ENCODE measurements at regions not wholly inside any gene's neighbourhood (a gene's known extent, or its start where the extent isn't known, plus 50 kb on each side); places are given as distances from the start of the nearest gene placed in this dataset.

DNA sequence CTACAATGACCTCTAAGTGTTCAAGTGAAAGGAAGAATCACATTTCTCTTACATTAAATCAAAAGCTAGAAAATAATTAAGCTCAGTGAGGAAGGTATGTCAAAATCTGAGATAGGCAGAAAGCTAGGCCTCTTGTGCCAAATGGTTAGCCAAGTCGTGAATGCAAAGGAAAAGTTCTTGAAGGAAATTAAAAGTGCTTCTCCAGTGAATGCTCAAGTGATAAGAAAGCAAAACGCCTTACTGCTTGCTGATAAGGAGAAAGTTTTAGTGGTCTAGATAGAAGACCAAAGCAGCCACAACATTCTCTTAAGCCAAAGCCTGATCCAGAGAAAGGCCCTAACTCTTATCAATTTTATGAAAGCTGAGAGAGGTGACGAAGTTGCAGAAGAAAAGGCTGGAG, 932.3 kb upstream of the ACVR2A start:
- TF ChIP-seq CSDC2 (CRISPR knock-in tag; IDR thresholded peaks at IDR 0.05) = no peak
- TF ChIP-seq ZNF565 (CRISPR knock-in tag; conservative IDR thresholded peaks at IDR 0.05; ENCODE audit: low read depth) = no peak
- TF ChIP-seq, protein P1, sequence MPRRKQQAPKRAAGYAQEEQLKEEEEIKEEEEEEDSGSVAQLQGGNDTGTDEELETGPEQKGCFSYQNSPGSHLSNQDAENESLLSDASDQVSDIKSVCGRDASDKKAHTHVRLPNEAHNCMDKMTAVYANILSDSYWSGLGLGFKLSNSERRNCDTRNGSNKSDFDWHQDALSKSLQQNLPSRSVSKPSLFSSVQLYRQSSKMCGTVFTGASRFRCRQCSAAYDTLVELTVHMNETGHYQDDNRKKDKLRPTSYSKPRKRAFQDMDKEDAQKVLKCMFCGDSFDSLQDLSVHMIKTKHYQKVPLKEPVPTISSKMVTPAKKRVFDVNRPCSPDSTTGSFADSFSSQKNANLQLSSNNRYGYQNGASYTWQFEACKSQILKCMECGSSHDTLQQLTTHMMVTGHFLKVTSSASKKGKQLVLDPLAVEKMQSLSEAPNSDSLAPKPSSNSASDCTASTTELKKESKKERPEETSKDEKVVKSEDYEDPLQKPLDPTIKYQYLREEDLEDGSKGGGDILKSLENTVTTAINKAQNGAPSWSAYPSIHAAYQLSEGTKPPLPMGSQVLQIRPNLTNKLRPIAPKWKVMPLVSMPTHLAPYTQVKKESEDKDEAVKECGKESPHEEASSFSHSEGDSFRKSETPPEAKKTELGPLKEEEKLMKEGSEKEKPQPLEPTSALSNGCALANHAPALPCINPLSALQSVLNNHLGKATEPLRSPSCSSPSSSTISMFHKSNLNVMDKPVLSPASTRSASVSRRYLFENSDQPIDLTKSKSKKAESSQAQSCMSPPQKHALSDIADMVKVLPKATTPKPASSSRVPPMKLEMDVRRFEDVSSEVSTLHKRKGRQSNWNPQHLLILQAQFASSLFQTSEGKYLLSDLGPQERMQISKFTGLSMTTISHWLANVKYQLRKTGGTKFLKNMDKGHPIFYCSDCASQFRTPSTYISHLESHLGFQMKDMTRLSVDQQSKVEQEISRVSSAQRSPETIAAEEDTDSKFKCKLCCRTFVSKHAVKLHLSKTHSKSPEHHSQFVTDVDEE (CRISPR knock-in tag; IDR thresholded peaks at IDR 0.05) = no peak
- no peak for TF ChIP-seq ZFP30 (CRISPR knock-in tag; IDR thresholded peaks at IDR 0.05)
- ATAC-seq = no peak

DNA sequence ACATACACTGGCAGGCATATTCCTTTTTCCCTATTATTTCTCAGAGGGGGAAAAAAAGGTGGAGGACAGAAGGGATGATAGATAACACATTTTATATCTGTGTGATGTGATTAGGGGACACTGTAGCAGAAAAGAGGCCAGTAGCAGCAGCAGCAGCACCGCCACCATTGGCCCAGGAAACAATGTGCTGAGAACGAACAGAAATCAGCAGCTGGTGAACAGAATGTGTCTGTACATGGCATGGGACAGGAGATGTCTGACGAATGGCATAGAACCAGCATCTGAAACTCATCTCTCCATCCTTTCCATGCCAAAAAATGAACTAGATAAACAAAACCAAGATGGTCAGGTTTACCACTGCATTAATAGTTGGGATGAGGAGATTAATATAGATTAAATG, 936.1 kb upstream of the ACVR2A start:
- TF ChIP-seq, protein P1 (CRISPR knock-in tag; IDR thresholded peaks at IDR 0.05) = no peak
- no peak for TF ChIP-seq CSDC2 (CRISPR knock-in tag; IDR thresholded peaks at IDR 0.05)
- TF ChIP-seq GLIS3 (CRISPR knock-in tag; IDR thresholded peaks at IDR 0.05) = no peak
- TF ChIP-seq TCF4 (CRISPR knock-in tag; IDR thresholded peaks at IDR 0.05; ENCODE audit: borderline replicate concordance) = no peak
- TF ChIP-seq, protein P2, sequence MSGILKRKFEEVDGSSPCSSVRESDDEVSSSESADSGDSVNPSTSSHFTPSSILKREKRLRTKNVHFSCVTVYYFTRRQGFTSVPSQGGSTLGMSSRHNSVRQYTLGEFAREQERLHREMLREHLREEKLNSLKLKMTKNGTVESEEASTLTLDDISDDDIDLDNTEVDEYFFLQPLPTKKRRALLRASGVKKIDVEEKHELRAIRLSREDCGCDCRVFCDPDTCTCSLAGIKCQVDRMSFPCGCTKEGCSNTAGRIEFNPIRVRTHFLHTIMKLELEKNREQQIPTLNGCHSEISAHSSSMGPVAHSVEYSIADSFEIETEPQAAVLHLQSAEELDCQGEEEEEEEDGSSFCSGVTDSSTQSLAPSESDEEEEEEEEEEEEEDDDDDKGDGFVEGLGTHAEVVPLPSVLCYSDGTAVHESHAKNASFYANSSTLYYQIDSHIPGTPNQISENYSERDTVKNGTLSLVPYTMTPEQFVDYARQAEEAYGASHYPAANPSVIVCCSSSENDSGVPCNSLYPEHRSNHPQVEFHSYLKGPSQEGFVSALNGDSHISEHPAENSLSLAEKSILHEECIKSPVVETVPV (CRISPR knock-in tag; IDR thresholded peaks at IDR 0.05) = no peak
- no peak for ATAC-seq

DNA sequence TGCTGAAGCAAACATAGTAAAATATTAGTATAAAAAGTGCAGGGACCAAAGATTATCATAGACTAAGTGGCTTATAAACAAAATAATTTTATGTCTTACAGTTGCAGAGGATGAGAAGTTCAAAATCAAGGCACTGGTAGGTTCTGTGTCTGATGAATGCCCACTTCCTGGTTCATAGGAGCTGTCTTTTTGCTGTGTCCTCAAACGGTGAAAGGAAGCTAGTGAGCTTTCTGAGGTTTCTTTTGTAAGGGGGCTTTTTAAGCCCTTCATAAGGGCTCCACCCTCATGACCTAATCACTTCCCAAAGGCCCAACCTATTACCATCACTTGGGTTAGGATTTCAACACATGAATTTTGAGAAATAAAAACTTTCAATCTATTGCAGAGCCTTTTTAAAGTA, 946.7 kb upstream of the ACVR2A start:
- TF ChIP-seq, protein P2 (CRISPR knock-in tag; IDR thresholded peaks at IDR 0.05) = no peak
- no peak for TF ChIP-seq ZNF70 (CRISPR knock-in tag; IDR thresholded peaks at IDR 0.05)
- TF ChIP-seq ZNF565 (CRISPR knock-in tag; conservative IDR thresholded peaks at IDR 0.05; ENCODE audit: low read depth) = no peak
- TF ChIP-seq, protein P3, sequence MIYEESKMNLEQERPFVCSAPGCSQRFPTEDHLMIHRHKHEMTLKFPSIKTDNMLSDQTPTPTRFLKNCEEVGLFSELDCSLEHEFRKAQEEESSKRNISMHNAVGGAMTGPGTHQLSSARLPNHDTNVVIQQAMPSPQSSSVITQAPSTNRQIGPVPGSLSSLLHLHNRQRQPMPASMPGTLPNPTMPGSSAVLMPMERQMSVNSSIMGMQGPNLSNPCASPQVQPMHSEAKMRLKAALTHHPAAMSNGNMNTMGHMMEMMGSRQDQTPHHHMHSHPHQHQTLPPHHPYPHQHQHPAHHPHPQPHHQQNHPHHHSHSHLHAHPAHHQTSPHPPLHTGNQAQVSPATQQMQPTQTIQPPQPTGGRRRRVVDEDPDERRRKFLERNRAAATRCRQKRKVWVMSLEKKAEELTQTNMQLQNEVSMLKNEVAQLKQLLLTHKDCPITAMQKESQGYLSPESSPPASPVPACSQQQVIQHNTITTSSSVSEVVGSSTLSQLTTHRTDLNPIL (CRISPR knock-in tag; IDR thresholded peaks at IDR 0.05; ENCODE audit: low read depth) = no peak
- TF ChIP-seq PPARA (CRISPR knock-in tag; IDR thresholded peaks at IDR 0.05; ENCODE audit: borderline replicate concordance) = no peak
- TF ChIP-seq ZNF8 (CRISPR knock-in tag; IDR thresholded peaks at IDR 0.05) = no peak
- TF ChIP-seq, protein P4, sequence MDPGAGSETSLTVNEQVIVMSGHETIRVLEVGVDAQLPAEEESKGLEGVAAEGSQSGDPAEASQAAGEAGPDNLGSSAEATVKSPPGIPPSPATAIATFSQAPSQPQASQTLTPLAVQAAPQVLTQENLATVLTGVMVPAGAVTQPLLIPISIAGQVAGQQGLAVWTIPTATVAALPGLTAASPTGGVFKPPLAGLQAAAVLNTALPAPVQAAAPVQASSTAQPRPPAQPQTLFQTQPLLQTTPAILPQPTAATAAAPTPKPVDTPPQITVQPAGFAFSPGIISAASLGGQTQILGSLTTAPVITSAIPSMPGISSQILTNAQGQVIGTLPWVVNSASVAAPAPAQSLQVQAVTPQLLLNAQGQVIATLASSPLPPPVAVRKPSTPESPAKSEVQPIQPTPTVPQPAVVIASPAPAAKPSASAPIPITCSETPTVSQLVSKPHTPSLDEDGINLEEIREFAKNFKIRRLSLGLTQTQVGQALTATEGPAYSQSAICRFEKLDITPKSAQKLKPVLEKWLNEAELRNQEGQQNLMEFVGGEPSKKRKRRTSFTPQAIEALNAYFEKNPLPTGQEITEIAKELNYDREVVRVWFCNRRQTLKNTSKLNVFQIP (CRISPR knock-in tag; IDR thresholded peaks at IDR 0.05; ENCODE audit: borderline replicate concordance, low read depth) = no peak
- no peak for TF ChIP-seq ZFP3 (CRISPR knock-in tag; IDR thresholded peaks at IDR 0.05)
- no peak for TF ChIP-seq ARNTL (CRISPR knock-in tag; IDR thresholded peaks at IDR 0.05; ENCODE audit: borderline replicate concordance, low read depth)
- TF ChIP-seq ESRRG (CRISPR knock-in tag; IDR thresholded peaks at IDR 0.05) = no peak
- no peak for TF ChIP-seq ZFP30 (CRISPR knock-in tag; IDR thresholded peaks at IDR 0.05)
- no peak for TF ChIP-seq BACH2 (CRISPR knock-in tag; IDR thresholded peaks at IDR 0.05; ENCODE audit: borderline replicate concordance)
- TF ChIP-seq ZC3H10 (CRISPR knock-in tag; IDR thresholded peaks at IDR 0.05) = no peak
- TF ChIP-seq, protein P1 (CRISPR knock-in tag; IDR thresholded peaks at IDR 0.05) = no peak
- no peak for TF ChIP-seq CSDC2 (CRISPR knock-in tag; IDR thresholded peaks at IDR 0.05)
- no peak for TF ChIP-seq SNAI2 (CRISPR knock-in tag; IDR thresholded peaks at IDR 0.05)
- no peak for TF ChIP-seq TOX (CRISPR knock-in tag; IDR thresholded peaks at IDR 0.05; ENCODE audit: borderline replicate concordance)
- TF ChIP-seq ISL1 (CRISPR knock-in tag; IDR thresholded peaks at IDR 0.05) = no peak
- no peak for ATAC-seq
